Loucy (cell line): ENCODE measurements at regions not wholly inside any gene's neighbourhood (a gene's known extent, or its start where the extent isn't known, plus 50 kb on each side); places are given as distances from the start of the nearest gene placed in this dataset.

Source experiments
- H2AFZ ChIP-seq: fragments of 200-600 bp; sonication (generic); 2 replicates; pipeline ENCODE4 v1.6.0; 2016; ENCODE audit warnings: antibody characterized with exemption, mild to moderate bottlenecking, low read length, moderate library complexity
- H3F3A ChIP-seq: fragments of 200-600 bp; 2 replicates; pipeline ENCODE4 v1.6.0; 2016; ENCODE audit warnings: antibody characterized with exemption, low read depth, mild to moderate bottlenecking
- H3K27me3 ChIP-seq: fragments of 200-600 bp; sonication (generic); 2 replicates; pipeline ENCODE4 v1.6.1; 2014; ENCODE audit warnings: low read length, mild to moderate bottlenecking; ENCODE audit not compliant: insufficient read depth, poor library complexity, severe bottlenecking
- H3K36me3 ChIP-seq: fragments of 200-600 bp; sonication (generic); 2 replicates; pipeline ENCODE4 v1.6.1; 2016; ENCODE audit warnings: low read length; ENCODE audit not compliant: insufficient read depth
- H3K4me1 ChIP-seq: fragments of 200-600 bp; sonication (generic); 2 replicates; pipeline ENCODE4 v1.5.1; 2014; ENCODE audit warnings: low read length, mild to moderate bottlenecking; ENCODE audit not compliant: insufficient read depth, poor library complexity, severe bottlenecking
- H3K4me2 ChIP-seq: fragments of 200-600 bp; sonication (generic); 2 replicates; pipeline ENCODE4 v1.6.0; 2014; ENCODE audit warnings: antibody characterized with exemption, low read length, low read depth, mild to moderate bottlenecking; ENCODE audit not compliant: poor library complexity, severe bottlenecking
- H3K4me3 ChIP-seq: fragments of 200-600 bp; sonication (generic); 2 replicates; pipeline ENCODE4 v1.5.1; 2014; ENCODE audit warnings: low read length, mild to moderate bottlenecking, mixed read lengths; ENCODE audit not compliant: poor library complexity, severe bottlenecking
- H3K79me2 ChIP-seq: fragments of 200-600 bp; sonication (generic); 2 replicates; pipeline ENCODE4 v1.6.1; 2014; ENCODE audit warnings: low read length; ENCODE audit not compliant: insufficient read depth
- H3K9ac ChIP-seq: fragments of 200-600 bp; sonication (generic); 2 replicates; pipeline ENCODE4 v1.6.0; 2014; ENCODE audit warnings: mild to moderate bottlenecking, low read depth, low read length, moderate library complexity; ENCODE audit not compliant: poor library complexity, severe bottlenecking
- H3K9me2 ChIP-seq: fragments of 200-600 bp; sonication (generic); replicated peaks from 2 replicates; pipeline ENCODE4 v1.6.1; 2016; ENCODE audit warnings: low read depth, low read length, mixed read lengths
- H3K9me3 ChIP-seq: fragments of 200-600 bp; sonication (generic); 2 replicates; pipeline ENCODE4 v1.6.1; 2014; ENCODE audit warnings: mild to moderate bottlenecking, antibody characterized with exemption, low read length, low read depth; ENCODE audit not compliant: insufficient read depth
- H4K20me1 ChIP-seq: fragments of 200-600 bp; sonication (generic); 2 replicates; pipeline ENCODE4 v1.6.0; 2014; ENCODE audit warnings: antibody characterized with exemption, low read length, mild to moderate bottlenecking; ENCODE audit not compliant: insufficient read depth, poor library complexity, severe bottlenecking
- CTCF ChIP-seq: fragments of 200-600 bp; sonication (generic); conservative IDR thresholded peaks from 2 replicates; pipeline ENCODE4 v1.5.1; 2014; ENCODE audit warnings: mild to moderate bottlenecking, antibody characterized with exemption, low read length
- EZH2phosphoT487 ChIP-seq: fragments of 200-600 bp; IDR thresholded peaks from 2 replicates; pipeline ENCODE4 v1.6.1; 2018; ENCODE audit warnings: antibody characterized with exemption, mild to moderate bottlenecking, moderate library complexity, borderline replicate concordance

DNA sequence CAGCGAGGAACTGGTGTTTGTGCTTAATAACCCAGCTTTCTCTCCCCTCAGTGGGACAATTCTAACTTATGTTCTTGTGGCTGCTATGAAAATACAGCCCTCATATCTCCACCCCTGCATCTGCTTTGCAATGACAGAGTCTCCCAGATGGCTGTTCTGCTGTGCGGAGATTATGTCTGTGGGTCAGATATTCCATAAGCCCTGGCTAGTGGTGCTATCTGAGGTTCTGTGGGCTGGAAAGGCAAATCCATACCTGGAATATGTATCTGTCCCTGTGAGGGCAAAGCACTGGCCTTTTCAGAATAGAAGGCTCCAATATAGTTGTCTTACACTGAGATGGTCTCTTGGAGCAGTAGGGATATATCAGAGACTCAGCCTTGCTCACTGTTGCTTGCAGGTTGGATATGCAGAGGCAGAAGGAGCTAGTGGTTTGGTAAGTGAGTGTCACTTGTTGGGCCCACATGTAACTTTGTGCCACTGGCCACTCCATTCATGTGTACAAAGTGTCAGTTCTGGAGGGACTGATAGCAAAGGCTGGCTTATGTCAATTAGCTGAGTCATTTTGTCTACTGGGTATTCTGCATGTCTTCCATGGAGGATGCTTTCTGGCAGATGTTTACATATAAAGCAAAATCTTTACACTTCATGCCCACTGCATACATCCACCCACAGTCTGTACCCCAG is 246.6 kb downstream of the FAM76B start:
- no peaks in the 10 kb centered on the region for H3K9me2 ChIP-seq
- H3K4me3 ChIP-seq: no peak overlapping the region
- H3F3A ChIP-seq: no peaks in the 10 kb centered on the region
- H3K27me3 ChIP-seq: no peaks in the 10 kb centered on the region
- no peak overlapping the region for H2AFZ ChIP-seq
- no peak overlapping the region for H3K4me2 ChIP-seq
- H3K4me1 ChIP-seq: no peaks in the 10 kb centered on the region
- TF ChIP-seq CTCF: no peak
- no peak for TF ChIP-seq EZH2phosphoT487
- no peak overlapping the region for H3K9ac ChIP-seq
- no peaks in the 10 kb centered on the region for H3K79me2 ChIP-seq
- H3K36me3 ChIP-seq: no peaks in the 10 kb centered on the region
- H3K9me3 ChIP-seq: no peaks in the 10 kb centered on the region
- no peaks in the 10 kb centered on the region for H4K20me1 ChIP-seq

DNA sequence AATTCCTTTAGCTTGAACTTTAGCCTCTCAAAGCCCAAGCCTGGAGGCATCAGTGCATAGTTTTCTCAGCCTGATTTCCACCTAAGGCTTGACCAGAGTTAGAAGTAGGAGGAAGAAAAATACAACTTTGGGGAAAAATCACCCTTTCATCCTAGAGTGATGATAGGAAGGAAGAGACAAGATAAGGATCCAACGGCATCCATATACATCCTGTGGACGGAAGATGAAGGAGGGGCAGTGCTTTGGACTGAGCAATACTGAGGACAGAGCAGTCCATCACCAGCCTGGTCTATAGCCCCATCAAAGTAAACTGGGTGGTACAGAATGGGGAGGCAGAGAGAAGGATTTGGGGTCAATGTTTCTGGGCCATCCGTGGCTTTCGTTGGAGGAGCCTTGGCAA is 247.9 kb downstream of the FAM76B start:
- Histone ChIP-seq H2AFZ (no peak overlapping the region), H3K4me3 (no peak overlapping the region), H3K4me2 (no peak overlapping the region), H3K27me3 (no peaks in the 10 kb centered on the region), H3K9ac (no peak overlapping the region), H3K79me2 (no peaks in the 10 kb centered on the region), H3F3A (no peaks in the 10 kb centered on the region), H3K9me2 (no peaks in the 10 kb centered on the region), H3K9me3 (no peaks in the 10 kb centered on the region), H3K36me3 (no peaks in the 10 kb centered on the region), H4K20me1 (no peaks in the 10 kb centered on the region), H3K4me1 (no peaks in the 10 kb centered on the region)
- TF ChIP-seq EZH2phosphoT487 (no peak), CTCF (no peak)

- 0 out of 2 replicates have a peak, but pooled peaks cover 5% of the 10 kb centered on the region for H3K9me3 ChIP-seq
- no peak overlapping the region for H3K9ac ChIP-seq
- H3K36me3 ChIP-seq: no peaks in the 10 kb centered on the region
- no peaks in the 10 kb centered on the region for H3K4me1 ChIP-seq
- no peaks in the 10 kb centered on the region for H3K79me2 ChIP-seq
- H3K9me2 ChIP-seq: no peaks in the 10 kb centered on the region
- no peaks in the 10 kb centered on the region for H4K20me1 ChIP-seq
- H2AFZ ChIP-seq: no peak overlapping the region
- TF ChIP-seq EZH2phosphoT487 (no peak), CTCF (no peak)
- no peaks in the 10 kb centered on the region for H3K27me3 ChIP-seq
- H3F3A ChIP-seq: no peaks in the 10 kb centered on the region
- H3K4me2 ChIP-seq: no peak overlapping the region
- no peak overlapping the region for H3K4me3 ChIP-seq
Measured at GRCh38 chr11:95536047-95536690, 253.4 kb downstream of the FAM76B start.
